ENCODE measurements at regions not wholly inside any gene's neighbourhood (a gene's known extent, or its start where the extent isn't known, plus 50 kb on each side); places are given as distances from the start of the nearest gene placed in this dataset.

DNA sequence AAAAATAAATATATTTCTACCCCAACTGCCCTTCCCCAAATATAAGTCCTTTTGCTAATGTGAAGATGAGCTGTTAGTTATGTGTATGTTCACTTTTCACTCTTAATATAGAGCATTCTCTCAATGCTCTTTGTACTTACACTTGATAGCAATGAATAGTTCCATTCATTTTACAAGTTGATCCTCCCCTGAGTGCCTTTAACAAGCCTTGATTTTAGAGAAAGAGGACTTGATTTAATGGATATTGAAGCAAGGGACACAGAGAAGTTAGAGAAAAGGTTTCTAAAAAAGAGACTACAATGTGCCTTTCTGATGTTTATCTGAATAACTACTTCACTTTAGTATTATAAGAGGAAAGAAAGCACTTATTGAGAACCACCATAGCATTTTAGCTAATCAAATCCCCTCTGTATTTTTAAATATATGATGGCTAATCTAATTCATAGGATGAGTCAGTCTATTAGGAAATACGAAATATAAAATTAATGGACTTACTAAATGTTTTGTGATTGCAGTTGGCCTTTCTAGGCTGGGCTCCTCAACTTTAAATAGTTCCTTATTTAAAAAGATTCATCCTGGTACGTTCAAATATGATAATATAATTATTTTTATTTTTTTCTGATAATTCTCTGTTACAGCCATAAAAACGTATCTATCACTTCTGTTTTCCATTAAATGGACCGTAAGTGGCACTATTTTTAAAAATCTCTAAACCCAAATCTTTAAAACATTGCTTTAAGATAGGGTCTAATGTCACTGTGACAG, 1097.8 kb upstream of the SLC10A2 start:
- TF ChIP-seq, protein P1, sequence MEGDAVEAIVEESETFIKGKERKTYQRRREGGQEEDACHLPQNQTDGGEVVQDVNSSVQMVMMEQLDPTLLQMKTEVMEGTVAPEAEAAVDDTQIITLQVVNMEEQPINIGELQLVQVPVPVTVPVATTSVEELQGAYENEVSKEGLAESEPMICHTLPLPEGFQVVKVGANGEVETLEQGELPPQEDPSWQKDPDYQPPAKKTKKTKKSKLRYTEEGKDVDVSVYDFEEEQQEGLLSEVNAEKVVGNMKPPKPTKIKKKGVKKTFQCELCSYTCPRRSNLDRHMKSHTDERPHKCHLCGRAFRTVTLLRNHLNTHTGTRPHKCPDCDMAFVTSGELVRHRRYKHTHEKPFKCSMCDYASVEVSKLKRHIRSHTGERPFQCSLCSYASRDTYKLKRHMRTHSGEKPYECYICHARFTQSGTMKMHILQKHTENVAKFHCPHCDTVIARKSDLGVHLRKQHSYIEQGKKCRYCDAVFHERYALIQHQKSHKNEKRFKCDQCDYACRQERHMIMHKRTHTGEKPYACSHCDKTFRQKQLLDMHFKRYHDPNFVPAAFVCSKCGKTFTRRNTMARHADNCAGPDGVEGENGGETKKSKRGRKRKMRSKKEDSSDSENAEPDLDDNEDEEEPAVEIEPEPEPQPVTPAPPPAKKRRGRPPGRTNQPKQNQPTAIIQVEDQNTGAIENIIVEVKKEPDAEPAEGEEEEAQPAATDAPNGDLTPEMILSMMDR (IDR thresholded peaks at IDR 0.05): no peak
- no peak for TF ChIP-seq POLR2A (IDR thresholded peaks at IDR 0.05)

Measured in right lobe of liver (tissue), 4 donors.